GM21528 (cell line): ENCODE measurements at regions not wholly inside any gene's neighbourhood (a gene's known extent, or its start where the extent isn't known, plus 50 kb on each side); places are given as distances from the start of the nearest gene placed in this dataset.

ENCODE experiments used
- ATAC-seq: cut with Tn5 transposase; IDR thresholded peaks from one replicate; pipeline ENCODE4 v1.9.1; 2021; ENCODE audit warnings: mild to moderate bottlenecking, moderate library complexity; ENCODE audit not compliant: unreplicated experiment, low FRiP score

DNA sequence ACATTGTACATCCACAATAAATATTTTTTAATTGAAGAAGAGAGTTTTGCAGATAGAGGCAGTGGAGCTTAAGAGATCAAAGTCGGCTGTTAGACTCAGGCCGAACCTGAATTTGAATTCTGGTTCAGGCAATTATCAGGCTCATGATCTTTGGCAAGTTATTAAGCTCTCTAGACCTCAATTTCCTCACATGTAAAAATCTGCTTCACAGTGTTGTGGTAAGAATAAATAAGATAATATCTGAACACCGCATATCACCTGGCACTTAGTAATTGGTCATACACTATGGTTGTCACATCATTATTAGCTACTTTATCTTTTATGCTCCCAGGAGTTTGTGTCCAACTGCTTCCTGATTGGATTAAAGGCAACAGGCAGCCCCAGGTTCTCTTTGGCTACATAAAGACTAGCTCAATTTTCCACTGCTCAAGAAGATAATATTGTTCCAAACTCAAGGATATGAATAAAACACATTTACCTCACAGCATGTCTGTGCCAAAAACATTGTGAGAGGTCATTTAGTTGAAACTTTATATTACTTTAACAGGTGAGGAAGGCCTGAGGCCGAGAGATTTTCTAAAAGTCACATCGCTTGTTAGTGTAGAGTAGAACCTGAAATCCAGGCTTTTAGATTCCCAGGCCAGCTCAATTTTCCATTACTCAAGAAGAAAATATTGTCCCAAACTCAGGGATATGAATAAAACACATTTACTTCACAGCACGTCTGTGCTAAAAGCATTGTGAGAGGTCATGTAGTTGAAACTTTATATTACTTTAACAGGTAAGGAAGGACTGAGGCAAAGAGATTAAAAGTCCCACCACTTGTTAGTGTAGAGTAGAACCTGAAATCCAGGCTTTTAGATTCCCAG is 289.2 kb upstream of the PTGER4 start:
- ATAC-seq: no peak

DNA sequence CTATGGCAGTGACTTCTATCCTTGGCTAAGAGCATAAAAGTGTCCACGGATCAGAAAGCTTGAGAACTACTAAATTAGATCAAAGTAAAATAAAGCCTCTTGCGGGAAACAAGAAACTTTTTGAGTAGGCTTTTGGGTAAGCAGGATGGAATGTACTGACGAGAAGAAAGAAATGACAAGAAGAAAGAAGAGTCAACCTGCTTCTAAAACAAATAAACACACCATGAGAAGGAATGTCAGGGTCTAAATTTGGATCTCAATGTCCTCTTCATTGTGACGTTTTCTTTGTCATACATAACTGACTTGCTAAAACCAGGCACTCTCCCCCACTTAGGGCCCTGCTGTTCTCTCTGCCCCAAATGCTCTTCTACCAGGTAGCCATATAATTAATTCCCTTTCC is 290.1 kb upstream of the PTGER4 start:
- no peak for ATAC-seq

DNA sequence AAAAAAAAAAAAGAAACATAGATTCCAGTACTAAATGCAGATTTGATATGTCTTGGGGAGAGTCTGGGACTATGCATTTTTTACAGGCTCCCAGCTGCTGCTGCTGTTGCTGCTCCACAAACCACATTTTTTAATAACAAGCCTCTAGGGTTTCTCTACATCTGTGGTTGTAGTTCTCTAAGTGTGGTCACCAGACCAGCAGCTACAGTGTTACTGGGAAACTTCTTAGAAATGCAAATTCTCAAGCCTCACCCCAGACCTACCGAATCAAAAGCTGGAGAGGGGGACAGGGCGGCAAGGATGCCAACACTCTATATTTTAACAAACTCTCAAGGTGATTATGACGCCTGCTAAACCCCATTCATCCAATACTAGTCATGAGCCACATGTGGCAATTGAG is 293.4 kb upstream of the PTGER4 start:
- ATAC-seq: peak; percentile 85

DNA sequence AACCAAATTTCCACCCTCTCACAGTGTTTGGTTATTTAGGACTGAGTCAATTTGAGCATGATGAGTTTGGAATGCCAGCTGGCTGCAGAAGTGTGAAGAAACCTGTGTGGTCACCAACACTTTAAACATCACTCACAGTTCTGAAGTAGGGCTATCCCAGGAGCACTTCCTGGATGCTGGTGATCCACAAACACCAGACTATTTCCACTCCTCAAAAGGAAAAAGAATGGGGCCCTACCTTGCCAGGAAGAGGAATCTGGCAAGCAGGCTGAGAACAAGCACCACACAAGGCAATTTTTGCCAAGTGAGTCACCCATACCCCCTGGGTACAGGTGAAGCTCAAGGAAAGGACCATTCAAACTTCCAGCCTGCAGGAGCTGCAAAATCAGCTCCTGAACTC is 294.2 kb upstream of the PTGER4 start:
- ATAC-seq: peak; percentile 2

DNA sequence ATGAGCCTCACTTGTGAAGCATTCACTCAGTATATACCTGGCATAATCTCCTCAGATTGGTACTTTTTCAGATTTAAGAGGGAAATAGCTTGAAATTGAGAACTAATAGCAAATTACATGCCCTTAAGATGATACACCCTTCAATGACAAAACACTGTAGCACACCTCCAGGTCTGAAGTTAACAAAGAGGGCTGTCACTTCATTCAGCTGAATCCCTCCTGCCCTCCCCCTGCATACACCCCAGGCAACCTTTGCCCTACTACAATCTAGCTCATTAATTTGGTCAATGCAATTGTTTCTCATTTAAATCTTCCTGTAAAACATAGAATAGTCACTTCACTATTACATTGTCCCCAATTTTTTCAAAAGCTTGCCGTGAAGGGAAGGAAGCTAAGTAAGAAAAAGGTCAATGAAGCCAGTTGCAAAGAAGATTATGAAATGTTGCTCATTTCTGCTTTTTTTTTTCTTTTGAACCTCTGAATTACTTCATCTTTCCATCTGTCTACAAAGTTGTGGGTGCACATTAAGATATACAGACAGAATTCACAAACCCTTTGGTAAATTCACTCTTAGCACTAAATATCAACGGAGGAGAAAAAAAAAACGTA is 294.8 kb upstream of the PTGER4 start:
- ATAC-seq: no peak

DNA sequence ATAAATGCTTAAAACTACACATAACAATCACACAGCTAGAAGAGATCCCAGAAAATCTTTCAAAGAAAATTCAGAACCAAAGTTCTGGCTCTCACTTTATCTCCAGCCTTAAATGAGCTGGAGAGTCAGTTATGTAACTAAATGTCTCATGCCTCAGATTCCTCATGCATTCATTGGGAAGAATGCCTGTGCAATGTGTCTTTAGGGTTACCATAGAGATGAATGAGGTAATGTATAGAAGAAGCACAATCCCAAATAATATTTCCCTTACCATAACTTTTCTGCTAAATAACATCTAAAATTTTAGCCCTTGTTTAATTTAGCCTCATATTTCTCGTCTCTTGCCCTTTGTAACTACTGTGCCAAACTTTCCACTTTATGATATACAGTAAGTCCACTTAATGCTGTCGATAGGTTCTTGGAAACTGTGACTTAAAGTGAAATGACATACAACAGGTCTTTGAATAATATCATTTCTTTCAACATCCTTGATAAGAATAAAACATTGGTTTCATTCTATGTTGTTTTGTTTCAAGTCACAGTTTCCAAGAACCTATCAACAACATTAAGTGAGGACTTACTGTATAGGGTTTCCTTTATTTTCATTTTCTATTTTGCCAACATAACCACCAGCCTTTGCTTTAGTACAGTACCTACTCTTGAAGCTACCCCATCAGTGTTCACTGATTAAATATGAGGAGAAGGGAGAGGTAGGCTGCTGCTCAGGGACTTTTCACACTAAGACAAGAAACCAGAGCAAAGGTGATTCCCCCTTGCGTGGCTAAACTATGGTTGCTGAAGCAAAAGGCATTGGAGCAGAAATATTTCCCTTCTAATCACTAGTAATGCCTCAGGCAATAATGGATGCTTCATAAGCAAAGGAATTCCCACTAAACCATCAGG is 295.7 kb upstream of the PTGER4 start:
- ATAC-seq: peak; percentile 36

DNA sequence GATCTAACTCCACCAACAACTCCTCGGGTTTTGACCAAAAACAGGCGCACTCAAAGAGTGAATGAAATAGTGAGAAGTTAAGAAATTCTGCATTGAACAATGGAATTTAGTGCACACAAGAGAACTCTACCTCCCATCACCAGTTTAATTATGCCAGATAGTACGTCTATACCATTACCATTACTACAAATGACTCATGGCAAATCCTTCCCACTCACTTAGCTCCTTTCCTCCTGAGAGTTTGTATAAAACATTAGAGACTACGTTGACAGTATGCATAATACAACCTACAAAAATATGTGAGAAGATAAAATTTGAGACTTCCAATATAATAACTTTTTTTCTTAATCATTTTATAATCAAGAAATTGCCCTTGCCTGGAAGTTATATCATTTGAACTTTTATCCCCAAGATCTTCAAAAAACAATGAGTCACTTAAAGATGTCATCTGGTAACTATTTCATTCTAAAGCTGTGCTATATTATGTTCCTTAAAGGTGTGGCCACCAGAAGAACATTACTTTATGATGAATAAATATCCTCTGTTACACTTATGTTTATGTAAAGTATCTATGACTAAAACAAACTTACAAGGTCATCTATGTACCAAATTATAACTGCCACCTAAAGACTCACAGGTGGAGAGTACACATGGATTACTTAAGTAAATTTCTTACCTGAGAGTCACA is 297.9 kb upstream of the PTGER4 start:
- ATAC-seq: no peak

DNA sequence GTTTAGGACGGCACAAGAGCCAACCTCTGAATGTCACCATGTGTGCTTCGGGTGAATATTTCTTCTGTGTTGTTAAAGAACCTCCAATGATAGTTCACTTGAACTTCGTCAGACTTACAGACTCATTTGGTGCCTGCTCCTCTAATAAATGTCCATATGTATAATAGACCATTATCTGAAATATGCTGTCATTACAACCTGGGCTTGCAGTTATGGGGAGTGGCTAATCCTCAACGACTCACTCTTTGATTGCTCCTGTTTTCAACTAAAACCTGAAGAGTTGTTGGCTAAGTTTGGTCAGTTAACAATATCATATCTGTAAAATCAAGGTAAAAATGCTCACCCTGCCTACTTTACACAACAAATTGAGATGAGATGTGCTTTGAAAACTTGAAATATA is 298.7 kb upstream of the PTGER4 start:
- ATAC-seq: no peak

DNA sequence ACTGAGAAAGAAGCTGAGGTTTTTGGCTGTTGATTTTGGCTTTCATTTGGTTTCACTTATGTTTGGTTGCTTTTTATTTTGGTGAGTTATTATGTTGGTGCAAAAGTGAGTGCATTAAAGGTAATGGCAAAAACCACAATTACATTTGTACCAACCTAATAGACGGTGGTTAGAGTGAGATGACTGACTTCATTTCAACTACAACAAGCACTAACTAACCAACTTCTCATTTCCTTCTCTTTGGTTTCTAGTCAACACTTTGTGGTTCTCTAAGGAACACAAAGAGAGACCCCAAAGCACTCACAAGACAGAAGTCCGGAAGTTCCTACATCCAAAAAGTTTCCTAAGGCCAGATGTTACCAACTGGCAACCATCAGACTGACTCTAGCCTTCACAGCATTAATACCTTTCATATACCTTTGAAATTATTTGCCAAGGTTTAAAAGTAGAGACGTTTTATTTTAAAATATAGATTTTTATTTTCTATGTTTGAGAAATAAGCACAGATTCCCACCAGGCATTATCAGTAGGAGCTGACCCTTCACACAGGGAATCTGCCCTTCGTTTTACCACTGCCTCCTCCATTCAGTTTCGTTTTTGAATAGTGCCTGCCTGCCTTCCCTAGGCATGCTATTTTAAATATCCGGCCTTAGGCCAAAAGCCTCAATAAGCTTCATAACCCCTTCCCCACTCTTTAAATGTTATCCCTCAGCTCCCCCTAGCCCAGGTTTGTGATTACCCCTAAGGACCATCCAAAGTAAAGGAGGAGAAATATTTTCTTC is 301.1 kb upstream of the PTGER4 start:
- peak; percentile 86 for ATAC-seq

DNA sequence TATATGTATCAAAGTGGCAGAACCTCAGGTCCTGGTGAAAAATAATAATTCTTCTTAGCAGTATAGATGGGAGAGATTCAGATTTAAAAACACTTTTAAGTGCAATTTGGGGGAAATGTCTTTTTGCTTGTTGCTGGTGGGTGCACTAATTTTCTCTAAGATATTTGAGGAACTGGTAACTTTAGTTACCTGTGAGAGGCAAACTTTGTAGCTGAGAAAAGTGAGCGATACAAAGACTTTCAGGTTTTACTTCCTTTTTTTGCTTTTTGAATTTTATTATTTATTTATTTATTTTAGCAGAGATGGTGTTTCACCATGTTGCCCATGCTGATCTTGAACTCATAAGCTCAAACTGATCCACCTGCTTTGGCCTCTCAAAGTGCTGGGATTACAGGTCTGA is 303.1 kb upstream of the PTGER4 start:
- ATAC-seq: peak; percentile 66

DNA sequence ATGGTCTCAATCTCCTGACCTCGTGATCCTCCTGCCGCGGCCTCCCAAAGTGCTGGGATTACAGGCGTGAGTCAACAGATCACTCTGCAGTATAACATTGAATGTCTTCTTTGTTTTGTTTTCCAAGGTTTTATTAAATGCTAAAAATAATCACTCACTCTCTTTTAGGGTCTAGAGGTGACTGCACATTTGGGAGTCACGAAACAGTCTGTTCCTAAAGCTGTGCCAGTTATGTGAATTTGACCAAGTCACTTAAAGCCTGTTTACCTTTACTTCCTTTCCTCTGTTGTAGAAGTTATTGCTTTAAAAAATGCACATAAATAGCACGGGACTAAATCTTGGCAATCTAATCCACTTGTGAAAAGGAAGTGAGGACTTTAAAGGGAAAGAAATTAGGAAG is 304.9 kb upstream of the PTGER4 start:
- no peak for ATAC-seq

DNA sequence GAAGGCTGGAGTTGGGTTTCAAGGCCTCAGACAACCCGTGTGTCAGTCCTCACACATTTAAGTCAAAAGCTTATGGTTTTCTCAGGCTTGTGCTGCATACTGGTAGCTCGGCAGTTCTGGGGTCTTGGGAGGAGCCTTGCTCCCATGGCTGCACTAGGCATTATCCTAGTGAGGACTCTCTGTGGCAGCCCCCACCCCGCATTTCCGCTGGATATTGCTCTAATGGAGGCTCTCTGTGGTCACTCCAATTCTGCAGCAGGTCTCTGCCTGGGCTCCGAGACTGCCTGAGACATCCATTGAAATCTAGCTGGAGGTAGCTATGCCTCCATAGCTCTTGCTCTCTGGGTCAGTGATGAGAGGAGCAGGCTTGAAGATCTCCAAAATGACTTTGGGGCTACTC is 311.5 kb upstream of the PTGER4 start:
- no peak for ATAC-seq

DNA sequence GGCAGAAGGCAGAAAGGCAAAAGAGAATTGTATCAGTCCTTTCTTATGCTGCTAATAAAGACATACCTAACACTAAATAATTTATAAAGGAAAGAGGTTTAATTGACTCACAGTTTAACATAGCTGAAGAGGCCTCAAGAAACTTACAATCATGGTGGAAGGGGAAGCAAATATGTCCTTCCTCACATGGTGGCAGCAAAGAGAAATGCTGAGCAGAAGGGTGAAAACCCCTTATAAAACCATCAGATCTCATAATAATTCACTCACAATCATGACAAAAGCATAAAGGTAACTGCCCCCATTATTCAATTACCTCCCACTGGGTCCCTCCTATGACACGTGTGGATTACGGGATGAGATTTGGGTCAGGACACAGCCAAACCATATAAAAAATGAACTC is 312.5 kb upstream of the PTGER4 start:
- no peak for ATAC-seq

DNA sequence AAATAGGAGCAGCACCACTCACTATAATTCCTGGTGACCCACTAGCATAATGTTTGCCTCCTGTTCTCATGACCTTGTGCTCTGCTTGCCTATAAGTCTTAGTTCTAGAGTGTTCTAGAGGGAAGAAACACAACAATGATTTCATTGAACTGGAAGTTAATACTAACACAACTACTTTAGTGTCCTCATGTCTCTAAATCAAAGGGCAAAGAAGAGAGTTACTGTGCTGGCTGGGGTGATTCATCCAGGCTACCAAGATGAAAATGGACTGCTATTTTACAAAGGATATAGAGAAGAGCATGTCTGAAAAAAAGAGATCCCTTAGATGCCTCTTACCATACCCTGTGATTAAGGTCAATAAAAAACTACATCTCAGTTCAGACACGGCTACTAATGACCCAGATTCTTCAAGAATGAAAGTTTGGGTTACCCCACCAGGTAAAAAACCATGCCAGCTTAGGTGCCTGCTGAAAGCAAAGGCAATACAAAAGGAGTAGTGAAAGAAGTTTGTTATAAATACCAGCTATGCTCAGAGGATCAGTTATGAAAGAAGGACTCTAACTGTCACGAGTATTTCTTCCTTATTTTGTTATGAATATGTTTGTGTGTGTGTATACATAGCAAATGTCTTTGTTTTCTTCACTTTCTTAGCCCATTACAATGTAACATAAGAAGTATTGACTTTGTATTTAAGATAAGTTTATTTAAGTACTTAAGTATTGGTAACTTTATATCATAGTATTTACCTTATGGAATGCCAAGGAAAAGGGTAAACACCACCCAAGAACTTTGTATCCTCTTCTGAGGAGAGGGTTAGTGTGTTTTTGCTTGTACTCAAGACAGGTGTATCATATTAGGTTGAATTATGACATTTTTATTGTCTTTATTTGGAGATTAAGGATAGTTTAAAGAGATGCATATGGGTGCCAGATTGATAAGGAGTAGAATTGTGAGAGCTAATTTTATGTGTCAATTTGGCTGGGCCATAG is 314.1 kb upstream of the PTGER4 start:
- peak; percentile 86 for ATAC-seq

DNA sequence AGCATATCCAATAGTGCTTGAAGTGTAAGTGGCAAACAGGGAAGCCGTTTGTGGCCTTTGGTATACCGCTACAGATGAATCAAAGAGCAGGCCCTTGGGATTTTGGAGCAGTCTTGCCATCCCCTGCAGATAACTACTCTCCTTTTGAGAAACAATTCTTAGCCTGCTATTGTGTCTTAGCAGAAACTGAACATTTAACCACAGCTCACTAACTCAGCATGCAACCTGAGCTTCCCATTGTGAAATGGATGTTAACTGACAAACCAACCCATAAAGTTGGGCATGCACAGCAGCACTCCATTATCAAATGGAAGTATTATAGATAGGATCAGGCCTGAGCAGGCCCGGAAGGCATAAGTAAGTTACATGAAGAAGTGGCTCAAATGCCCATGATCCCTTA is 315.3 kb upstream of the PTGER4 start:
- no peak for ATAC-seq

DNA sequence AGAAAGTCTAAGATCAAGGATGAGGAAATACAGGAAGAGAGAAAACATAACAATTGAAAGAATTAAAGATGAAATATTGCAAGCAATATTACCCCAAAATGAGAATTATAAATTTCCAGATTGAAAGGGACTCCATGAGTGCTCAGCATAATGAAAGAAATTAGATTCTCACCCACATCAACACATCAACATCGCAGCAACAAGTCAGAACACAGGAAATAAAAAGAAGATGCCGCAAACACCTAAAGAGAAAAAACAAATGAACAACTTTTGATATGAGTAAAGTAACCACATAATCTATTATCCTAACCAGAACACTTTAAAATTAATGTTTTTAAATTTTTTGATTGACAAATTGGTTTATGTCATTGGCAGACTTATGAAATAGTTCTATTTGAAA is 318.3 kb upstream of the PTGER4 start:
- ATAC-seq: no peak

DNA sequence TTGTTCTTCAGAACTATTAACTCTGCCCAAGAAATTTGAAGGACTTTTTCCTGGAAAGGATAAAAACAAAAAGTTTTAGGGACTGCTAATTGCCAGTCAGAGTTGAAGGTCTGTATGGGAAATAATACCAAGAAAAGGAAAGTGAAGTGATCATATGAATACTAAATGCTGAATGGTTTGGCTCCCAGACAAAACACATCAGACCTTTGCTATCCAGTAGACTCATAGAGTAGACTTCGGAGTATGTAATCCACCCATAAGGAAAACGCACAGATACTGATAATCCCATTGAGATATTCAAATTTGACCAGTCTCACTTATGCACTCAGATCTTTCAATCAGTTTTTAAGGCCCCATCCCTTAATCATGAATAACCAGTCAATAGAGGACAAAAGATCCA is 319.0 kb upstream of the PTGER4 start:
- ATAC-seq: no peak

DNA sequence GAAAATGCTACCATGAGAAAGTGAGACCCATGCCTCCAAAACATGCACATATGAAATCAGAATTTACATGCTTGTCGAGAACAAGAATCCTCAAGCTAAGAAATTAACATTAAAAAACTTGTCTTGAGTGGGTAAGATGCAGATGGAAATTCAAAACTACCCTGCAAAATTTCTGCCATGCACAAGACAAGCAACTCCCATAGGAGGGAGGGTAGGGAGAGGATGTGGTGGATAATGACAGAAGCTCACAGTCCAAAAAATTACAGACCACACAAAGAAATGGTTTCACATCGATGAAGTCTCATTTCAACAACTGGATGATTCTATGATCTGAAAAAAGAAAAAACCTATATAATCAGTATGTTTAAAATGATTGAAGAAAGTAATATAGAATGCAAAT is 319.9 kb upstream of the PTGER4 start:
- ATAC-seq: no peak

DNA sequence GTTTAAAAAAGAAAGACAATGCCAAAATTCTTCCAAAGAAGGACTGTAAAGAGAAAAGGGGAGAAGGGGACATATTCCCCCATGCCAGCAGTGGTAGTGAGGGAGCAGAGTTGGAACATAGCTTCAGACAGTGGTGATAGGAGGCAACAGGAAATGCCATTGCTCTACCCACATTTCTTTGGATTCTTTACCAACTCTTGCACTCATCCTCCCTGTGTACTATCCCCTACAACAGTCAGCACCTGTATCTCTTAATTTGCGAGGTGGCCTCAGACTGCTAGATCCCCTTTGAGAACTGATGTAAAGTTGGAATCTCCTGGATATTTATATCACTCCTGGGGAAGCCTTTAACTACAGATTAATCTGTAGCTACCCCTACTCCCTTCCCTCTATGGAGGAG is 320.6 kb upstream of the PTGER4 start:
- no peak for ATAC-seq
